Body of pancreas (tissue), 4 donors: ENCODE measurements at regions not wholly inside any gene's neighbourhood (a gene's known extent, or its start where the extent isn't known, plus 50 kb on each side); places are given as distances from the start of the nearest gene placed in this dataset.

Experiments used
- ATAC-seq: fragments of 150-250 bp; one replicate; pipeline ENCODE4 v1.9.1; 2016
- DNase-seq, 4 donors: peaks; one replicate each; pipeline ENCODE4 v3.0.0-alpha.2; 2019
- H3K27ac ChIP-seq, 4 donors: fragments of 200-600 bp; sonication (generic); 1 replicate in 3 of 4; 2 replicates in 1 of 4; pipeline versions ENCODE4 v1.5.1 to v1.6.1; 2016 to 2019; ENCODE audit warnings: mild to moderate bottlenecking in 1 of 4, mixed read lengths in 1 of 4, moderate library complexity in 1 of 4
- H3K27me3 ChIP-seq, 2 donors: fragments of 200-600 bp; sonication (generic); one replicate each; pipeline ENCODE4 v1.6.0; 2016; ENCODE audit warnings: mild to moderate bottlenecking in 1 of 2
- H3K36me3 ChIP-seq, 2 donors: fragments of 200-600 bp; sonication (generic); replicated peaks in 1 of 2; 2 replicates each; pipeline ENCODE4 v1.5.1; 2016; ENCODE audit warnings: low read depth in 2 of 2; ENCODE audit not compliant: insufficient read depth in 1 of 2
- H3K4me1 ChIP-seq: fragments of 200-600 bp; sonication (generic); one replicate; pipeline ENCODE4 v1.6.0; 2016
- H3K4me3 ChIP-seq, 2 donors: fragments of 200-600 bp; sonication (generic); 1 replicate in 1 of 2; 2 replicates in 1 of 2; pipeline ENCODE4 v1.5.1; 2016 to 2019
- H3K9me3 ChIP-seq, 3 donors: fragments of 200-600 bp; sonication (generic); 1 replicate in 2 of 3; 2 replicates in 1 of 3; pipeline ENCODE4 v1.5.1; 2016
- POLR2A ChIP-seq, 3 donors: fragments of 450-650 bp; IDR thresholded peaks; one replicate each; pipeline ENCODE4 v1.6.1; 2016; ENCODE audit warnings: antibody characterized with exemption in 3 of 3, mild to moderate bottlenecking in 2 of 3
- WGBS, 2 donors: methylation state at CpG; one replicate each; pipeline ENCODE4 v1.1.5; 2017; 5-methylcytosine and 5-hydroxymethylcytosine counted together
- intact Hi-C: fragments of 100-400 bp; cut with DNase I; formaldehyde crosslinking; loops from one replicate; pipeline ENCODE4 v1.15.1; 2023
- TF ChIP-seq, protein P1 (sequence below), 7 experiments: fragments of 450-650 bp in 4 of 7; fragments of 200-600 bp in 3 of 7; sonication (generic) in 3 of 7; IDR thresholded peaks; one replicate each; pipeline ENCODE4 v1.5.1; 2016 to 2019; ENCODE audit warnings: antibody characterized with exemption in 7 of 7

DNA sequence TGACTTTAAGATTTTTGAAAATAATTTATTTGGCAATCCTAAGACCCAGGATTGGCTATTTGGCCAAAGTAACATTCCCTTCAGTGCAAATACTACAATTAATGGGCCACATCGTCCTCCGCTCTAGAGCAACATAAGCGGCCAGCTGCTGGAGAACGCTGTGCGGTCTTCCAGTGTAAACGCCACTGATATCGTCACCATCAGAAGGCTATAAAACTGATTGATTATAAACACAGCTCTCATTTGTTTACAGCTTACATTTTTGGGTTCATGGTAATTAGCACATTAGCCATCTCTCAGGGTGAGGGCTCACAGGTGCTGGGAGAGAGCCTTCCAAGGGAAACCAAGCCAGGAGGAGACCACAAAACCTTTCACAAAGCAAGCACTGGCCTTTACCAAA is 130.1 kb upstream of the BMP4 start:
- ATAC-seq (no peak), DNase-seq (no peak)
- intact Hi-C loops = no loop called here
- H3K36me3 ChIP-seq = no peaks in the 10 kb centered on the region
- H3K27me3 ChIP-seq = no peaks in the 10 kb centered on the region
- TF ChIP-seq, protein P1, sequence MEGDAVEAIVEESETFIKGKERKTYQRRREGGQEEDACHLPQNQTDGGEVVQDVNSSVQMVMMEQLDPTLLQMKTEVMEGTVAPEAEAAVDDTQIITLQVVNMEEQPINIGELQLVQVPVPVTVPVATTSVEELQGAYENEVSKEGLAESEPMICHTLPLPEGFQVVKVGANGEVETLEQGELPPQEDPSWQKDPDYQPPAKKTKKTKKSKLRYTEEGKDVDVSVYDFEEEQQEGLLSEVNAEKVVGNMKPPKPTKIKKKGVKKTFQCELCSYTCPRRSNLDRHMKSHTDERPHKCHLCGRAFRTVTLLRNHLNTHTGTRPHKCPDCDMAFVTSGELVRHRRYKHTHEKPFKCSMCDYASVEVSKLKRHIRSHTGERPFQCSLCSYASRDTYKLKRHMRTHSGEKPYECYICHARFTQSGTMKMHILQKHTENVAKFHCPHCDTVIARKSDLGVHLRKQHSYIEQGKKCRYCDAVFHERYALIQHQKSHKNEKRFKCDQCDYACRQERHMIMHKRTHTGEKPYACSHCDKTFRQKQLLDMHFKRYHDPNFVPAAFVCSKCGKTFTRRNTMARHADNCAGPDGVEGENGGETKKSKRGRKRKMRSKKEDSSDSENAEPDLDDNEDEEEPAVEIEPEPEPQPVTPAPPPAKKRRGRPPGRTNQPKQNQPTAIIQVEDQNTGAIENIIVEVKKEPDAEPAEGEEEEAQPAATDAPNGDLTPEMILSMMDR (IDR thresholded peaks at IDR 0.05) = no peak
- TF ChIP-seq POLR2A (IDR thresholded peaks at IDR 0.05) = no peak
- 77 to 82% methylated on average over 7 of the region's 7 CpGs for WGBS, 2 donors
- H3K27ac ChIP-seq = no peak overlapping the region
- no peak overlapping the region for H3K4me3 ChIP-seq
- no peaks in the 10 kb centered on the region for H3K4me1 ChIP-seq
- no peaks in the 10 kb centered on the region for H3K9me3 ChIP-seq

DNA sequence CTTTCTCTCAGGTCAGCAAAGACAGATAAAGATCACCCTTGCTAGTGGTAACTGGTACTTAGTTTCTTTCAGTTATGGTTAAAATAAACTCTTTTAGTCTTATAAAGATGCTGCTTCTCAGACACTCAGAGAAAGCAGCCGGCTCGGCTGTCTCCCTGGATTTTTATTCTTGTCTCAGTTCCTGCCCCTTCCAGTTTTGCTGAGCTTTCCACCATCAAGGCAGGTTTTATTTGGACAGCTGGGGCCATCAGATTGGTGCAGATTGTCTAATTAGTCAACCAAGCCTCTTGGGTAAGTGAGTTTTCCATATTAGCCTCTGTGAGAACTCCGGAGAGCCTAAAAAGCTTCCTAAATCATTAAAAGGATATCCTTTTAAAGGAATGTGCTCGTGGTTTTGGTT is 130.8 kb upstream of the BMP4 start:
- Histone ChIP-seq H3K36me3 (no peaks in the 10 kb centered on the region), H3K27me3 (no peaks in the 10 kb centered on the region), H3K27ac (no peak overlapping the region), H3K4me1 (no peaks in the 10 kb centered on the region), H3K9me3 (no peaks in the 10 kb centered on the region), H3K4me3 (no peak overlapping the region)
- TF ChIP-seq, protein P1 (IDR thresholded peaks at IDR 0.05) = no peak
- TF ChIP-seq POLR2A (IDR thresholded peaks at IDR 0.05) = no peak
- intact Hi-C loops = no loop called here
- WGBS, 2 donors = 31 to 52% methylated on average over 4 of the region's 4 CpGs
- ATAC-seq (no peak), DNase-seq (no peak)

DNA sequence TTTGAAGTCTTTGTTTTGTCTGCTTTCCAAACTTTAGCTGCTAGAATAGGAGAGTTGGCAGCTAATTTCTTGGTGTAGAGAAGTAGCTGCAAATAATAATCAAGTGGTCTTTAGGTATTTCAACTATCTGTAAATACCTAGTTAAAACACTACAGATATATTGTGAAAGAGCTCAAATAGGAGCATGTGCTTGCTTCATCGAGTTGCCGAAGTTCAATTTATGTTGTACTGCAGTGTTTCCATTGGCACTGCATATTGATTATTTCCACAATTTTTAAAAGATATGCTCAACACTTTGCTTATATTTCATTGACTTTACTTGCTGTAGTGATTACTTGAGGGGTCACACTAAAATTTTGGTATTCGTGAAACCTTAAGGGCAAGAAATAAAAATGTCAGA is 131.6 kb upstream of the BMP4 start:
- Histone ChIP-seq H3K9me3 (no peaks in the 10 kb centered on the region), H3K4me3 (no peak overlapping the region), H3K4me1 (no peaks in the 10 kb centered on the region), H3K27me3 (no peaks in the 10 kb centered on the region), H3K27ac (no peak overlapping the region), H3K36me3 (no peaks in the 10 kb centered on the region)
- WGBS, 2 donors = 75 to 81% methylated on average over 3 of the region's 3 CpGs
- no peak for ATAC-seq
- DNase-seq = no peak
- intact Hi-C loops = no loop called here
- TF ChIP-seq, protein P1 (IDR thresholded peaks at IDR 0.05) = no peak
- no peak for TF ChIP-seq POLR2A (IDR thresholded peaks at IDR 0.05)

DNA sequence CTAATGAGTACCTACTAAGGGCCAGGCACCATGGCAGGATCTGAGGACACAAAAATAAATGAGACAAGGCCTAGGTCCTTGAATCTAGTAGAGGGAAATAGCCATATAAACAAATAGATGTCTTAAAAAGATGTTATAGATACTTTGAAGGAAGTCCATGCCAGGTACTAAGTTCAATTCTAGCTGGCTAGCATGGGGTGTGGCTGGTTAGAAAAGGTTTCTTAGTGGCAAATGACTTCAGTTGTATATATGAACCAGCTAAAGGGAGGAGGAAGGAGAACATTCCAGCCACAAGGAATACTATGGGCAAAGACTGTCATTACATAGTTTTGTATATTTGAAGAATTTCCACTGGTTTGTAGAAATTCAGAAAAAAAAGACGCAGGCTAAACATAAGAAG is 133.6 kb upstream of the BMP4 start:
- no peak overlapping the region for H3K4me3 ChIP-seq
- WGBS, 2 donors = 65 to 68% methylated on average over 1 of the region's 1 CpG
- intact Hi-C loops = no loop called here
- peaks cover 0 to 5% (median 0%) of the 10 kb centered on the region in 3 donors for H3K9me3 ChIP-seq
- H3K27me3 ChIP-seq = no peaks in the 10 kb centered on the region
- TF ChIP-seq, protein P1 (IDR thresholded peaks at IDR 0.05) = no peak
- TF ChIP-seq POLR2A (IDR thresholded peaks at IDR 0.05) = no peak
- no peaks in the 10 kb centered on the region for H3K4me1 ChIP-seq
- H3K36me3 ChIP-seq = no peaks in the 10 kb centered on the region
- no peak for ATAC-seq
- no peak for DNase-seq
- H3K27ac ChIP-seq = no peak overlapping the region

DNA sequence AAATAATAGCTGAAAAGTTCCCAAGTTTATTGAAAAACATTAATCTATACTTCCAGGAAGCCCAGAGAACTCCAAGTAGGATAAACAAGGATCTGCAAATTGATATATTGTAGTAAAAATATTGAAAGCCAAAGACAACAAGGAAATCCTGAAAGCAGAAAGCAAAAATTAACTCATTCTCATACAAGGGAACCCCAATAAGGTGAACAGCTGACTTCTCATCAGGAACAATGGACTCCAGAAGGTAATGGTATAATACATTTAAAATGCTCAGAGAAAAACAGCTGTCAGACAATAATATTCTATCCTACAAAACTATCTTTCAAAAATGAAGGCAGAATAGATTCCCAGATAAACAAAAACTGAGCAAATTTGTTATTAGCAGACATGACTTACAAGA is 138.1 kb upstream of the BMP4 start:
- TF ChIP-seq, protein P1 (IDR thresholded peaks at IDR 0.05) = no peak
- no peak for TF ChIP-seq POLR2A (IDR thresholded peaks at IDR 0.05)
- peaks cover 0 to 5% (median 0%) of the 10 kb centered on the region in 3 donors for H3K9me3 ChIP-seq
- H3K4me3 ChIP-seq = no peak overlapping the region
- no peak overlapping the region for H3K27ac ChIP-seq
- intact Hi-C loops = no loop called here
- no peak for ATAC-seq
- no peaks in the 10 kb centered on the region for H3K4me1 ChIP-seq
- DNase-seq = no peak
- H3K27me3 ChIP-seq = no peaks in the 10 kb centered on the region
- no peaks in the 10 kb centered on the region for H3K36me3 ChIP-seq
